ENCODE measurements at regions not wholly inside any gene's neighbourhood (a gene's known extent, or its start where the extent isn't known, plus 50 kb on each side); places are given as distances from the start of the nearest gene placed in this dataset.

DNA sequence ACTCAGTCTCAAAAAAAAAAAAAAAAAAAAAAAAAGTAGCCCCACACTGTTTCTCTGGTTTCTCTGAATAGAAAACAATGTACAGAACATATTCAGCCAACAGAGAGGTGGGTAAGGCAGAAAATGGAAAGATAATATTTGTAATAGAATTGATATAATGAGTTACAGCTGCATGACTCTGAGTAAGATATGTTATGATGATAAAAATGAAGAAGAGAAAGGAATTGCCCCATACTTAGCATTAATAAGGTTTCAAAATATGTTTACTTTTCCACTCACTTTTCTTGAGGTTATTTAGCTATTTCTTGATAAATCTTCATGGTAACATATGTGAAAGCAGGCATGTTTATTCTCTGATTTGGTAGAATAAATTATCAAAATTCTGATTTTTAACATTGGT, 100.9 kb upstream of the ROBO2 start:
- TF ChIP-seq, protein P1, sequence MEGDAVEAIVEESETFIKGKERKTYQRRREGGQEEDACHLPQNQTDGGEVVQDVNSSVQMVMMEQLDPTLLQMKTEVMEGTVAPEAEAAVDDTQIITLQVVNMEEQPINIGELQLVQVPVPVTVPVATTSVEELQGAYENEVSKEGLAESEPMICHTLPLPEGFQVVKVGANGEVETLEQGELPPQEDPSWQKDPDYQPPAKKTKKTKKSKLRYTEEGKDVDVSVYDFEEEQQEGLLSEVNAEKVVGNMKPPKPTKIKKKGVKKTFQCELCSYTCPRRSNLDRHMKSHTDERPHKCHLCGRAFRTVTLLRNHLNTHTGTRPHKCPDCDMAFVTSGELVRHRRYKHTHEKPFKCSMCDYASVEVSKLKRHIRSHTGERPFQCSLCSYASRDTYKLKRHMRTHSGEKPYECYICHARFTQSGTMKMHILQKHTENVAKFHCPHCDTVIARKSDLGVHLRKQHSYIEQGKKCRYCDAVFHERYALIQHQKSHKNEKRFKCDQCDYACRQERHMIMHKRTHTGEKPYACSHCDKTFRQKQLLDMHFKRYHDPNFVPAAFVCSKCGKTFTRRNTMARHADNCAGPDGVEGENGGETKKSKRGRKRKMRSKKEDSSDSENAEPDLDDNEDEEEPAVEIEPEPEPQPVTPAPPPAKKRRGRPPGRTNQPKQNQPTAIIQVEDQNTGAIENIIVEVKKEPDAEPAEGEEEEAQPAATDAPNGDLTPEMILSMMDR (IDR thresholded peaks at IDR 0.05), result no peak
- TF ChIP-seq EZH2 (IDR thresholded peaks at IDR 0.05; ENCODE audit: borderline replicate concordance, insufficient read depth, low read depth, low read length, poor library complexity, severe bottlenecking), result no peak
